ENCODE measurements at regions not wholly inside any gene's neighbourhood (a gene's known extent, or its start where the extent isn't known, plus 50 kb on each side); places are given as distances from the start of the nearest gene placed in this dataset.

GRCh38 chr1:192086644-192087043 is 71.6 kb upstream of the RGS18 start:
- WGBS (ENCODE audit: insufficient coverage, low coverage, missing lambda C conversion rate): 53% methylated on average over 1 of the region's 1 CpG
- POLR2A ChIA-PET: no interaction called here
- Histone ChIP-seq H3K4me3 (no peak overlapping the region), H3K9me3 (replicated peaks; ENCODE audit: control insufficient read depth, insufficient read depth, low read depth, low read length) (no peaks in the 10 kb centered on the region), H2AFZ (ENCODE audit: low read depth, low read length) (no peak overlapping the region), H4K20me1 (replicated peaks; ENCODE audit: control insufficient read depth, insufficient read depth, low read length) (no peaks in the 10 kb centered on the region), H3K4me2 (ENCODE audit: insufficient read depth, low read length) (no peak overlapping the region), H3K9me1 (ENCODE audit: control insufficient read depth, insufficient read depth, low read length) (no peaks in the 10 kb centered on the region), H3K27me3 (ENCODE audit: control insufficient read depth in 2 of 2, insufficient read depth in 2 of 2, low read length in 2 of 2) (no peaks in the 10 kb centered on the region), H3K79me2 (ENCODE audit: control insufficient read depth, insufficient read depth, low read length) (no peaks in the 10 kb centered on the region), H3K27ac (ENCODE audit: extremely low read depth, low read depth, low read length) (no peak overlapping the region), H3K4me1 (replicated peaks in 1 of 2; ENCODE audit: control insufficient read depth in 2 of 2, insufficient read depth in 2 of 2, low read length in 2 of 2) (no peaks in the 10 kb centered on the region; a peak in 1 of 5 replicates), H3K36me3 (ENCODE audit: control insufficient read depth, insufficient read depth, low read length) (no peaks in the 10 kb centered on the region), H3K9ac (ENCODE audit: insufficient read depth in 1 of 2, low read depth in 2 of 2, low read length in 2 of 2) (no peak overlapping the region)
- FAIRE-seq (no peak), DNase-seq (ENCODE audit: extremely low read depth in 1 of 4, low spot score in 3 of 4) (no peak), ATAC-seq (no peak)
- CTCF ChIA-PET (ENCODE audit: low intra/inter-chr PET ratio): no interaction called here
- TF ChIP-seq, protein P1, sequence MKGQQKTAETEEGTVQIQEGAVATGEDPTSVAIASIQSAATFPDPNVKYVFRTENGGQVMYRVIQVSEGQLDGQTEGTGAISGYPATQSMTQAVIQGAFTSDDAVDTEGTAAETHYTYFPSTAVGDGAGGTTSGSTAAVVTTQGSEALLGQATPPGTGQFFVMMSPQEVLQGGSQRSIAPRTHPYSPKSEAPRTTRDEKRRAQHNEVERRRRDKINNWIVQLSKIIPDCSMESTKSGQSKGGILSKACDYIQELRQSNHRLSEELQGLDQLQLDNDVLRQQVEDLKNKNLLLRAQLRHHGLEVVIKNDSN (CRISPR knock-in tag; IDR thresholded peaks at IDR 0.05): no peak
- no peak for TF ChIP-seq NEUROD1 (IDR thresholded peaks at IDR 0.05; ENCODE audit: borderline replicate concordance, low read depth, low read length, partially characterized antibody)
- no peak for TF ChIP-seq ZBTB1 (CRISPR knock-in tag; IDR thresholded peaks at IDR 0.05; ENCODE audit: borderline replicate concordance, low read depth)
- TF ChIP-seq SRSF9 (IDR thresholded peaks at IDR 0.05; ENCODE audit: borderline replicate concordance, low read depth, low read length): no peak
- TF ChIP-seq ATF7 (IDR thresholded peaks at IDR 0.05): no peak
- TF ChIP-seq ZNF232 (CRISPR knock-in tag; IDR thresholded peaks at IDR 0.05): no peak
- no peak for TF ChIP-seq ZEB2 (IDR thresholded peaks at IDR 0.05)
- no peak for TF ChIP-seq SMC3 (conservative IDR thresholded peaks at IDR 0.05; ENCODE audit: insufficient read depth, low read depth, low read length)
- no peak for TF ChIP-seq ZNF551 (CRISPR knock-in tag; IDR thresholded peaks at IDR 0.05)
- TF ChIP-seq, protein P2, sequence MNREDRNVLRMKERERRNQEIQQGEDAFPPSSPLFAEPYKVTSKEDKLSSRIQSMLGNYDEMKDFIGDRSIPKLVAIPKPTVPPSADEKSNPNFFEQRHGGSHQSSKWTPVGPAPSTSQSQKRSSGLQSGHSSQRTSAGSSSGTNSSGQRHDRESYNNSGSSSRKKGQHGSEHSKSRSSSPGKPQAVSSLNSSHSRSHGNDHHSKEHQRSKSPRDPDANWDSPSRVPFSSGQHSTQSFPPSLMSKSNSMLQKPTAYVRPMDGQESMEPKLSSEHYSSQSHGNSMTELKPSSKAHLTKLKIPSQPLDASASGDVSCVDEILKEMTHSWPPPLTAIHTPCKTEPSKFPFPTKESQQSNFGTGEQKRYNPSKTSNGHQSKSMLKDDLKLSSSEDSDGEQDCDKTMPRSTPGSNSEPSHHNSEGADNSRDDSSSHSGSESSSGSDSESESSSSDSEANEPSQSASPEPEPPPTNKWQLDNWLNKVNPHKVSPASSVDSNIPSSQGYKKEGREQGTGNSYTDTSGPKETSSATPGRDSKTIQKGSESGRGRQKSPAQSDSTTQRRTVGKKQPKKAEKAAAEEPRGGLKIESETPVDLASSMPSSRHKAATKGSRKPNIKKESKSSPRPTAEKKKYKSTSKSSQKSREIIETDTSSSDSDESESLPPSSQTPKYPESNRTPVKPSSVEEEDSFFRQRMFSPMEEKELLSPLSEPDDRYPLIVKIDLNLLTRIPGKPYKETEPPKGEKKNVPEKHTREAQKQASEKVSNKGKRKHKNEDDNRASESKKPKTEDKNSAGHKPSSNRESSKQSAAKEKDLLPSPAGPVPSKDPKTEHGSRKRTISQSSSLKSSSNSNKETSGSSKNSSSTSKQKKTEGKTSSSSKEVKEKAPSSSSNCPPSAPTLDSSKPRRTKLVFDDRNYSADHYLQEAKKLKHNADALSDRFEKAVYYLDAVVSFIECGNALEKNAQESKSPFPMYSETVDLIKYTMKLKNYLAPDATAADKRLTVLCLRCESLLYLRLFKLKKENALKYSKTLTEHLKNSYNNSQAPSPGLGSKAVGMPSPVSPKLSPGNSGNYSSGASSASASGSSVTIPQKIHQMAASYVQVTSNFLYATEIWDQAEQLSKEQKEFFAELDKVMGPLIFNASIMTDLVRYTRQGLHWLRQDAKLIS (CRISPR knock-in tag; IDR thresholded peaks at IDR 0.05): no peak
- TF ChIP-seq ZNF347 (CRISPR knock-in tag; IDR thresholded peaks at IDR 0.05; ENCODE audit: low read depth): no peak
- TF ChIP-seq GABPB2 (CRISPR knock-in tag; conservative IDR thresholded peaks at IDR 0.05): no peak
- TF ChIP-seq KAT8 (IDR thresholded peaks at IDR 0.05; ENCODE audit: low read depth): no peak
- TF ChIP-seq TEAD2 (tag; IDR thresholded peaks at IDR 0.05): no peak
- TF ChIP-seq HCFC1 (IDR thresholded peaks at IDR 0.05; ENCODE audit: low read depth, low read length): no peak
- TF ChIP-seq DMBX1 (CRISPR knock-in tag; IDR thresholded peaks at IDR 0.05; ENCODE audit: borderline replicate concordance): no peak
- in situ Hi-C loops (cut with MboI) (loop anchor here (10.0 kb wide), 1 partner anchor 1562 kb away; no protein-coding TSS in a partner anchor), intact Hi-C loops (cut with micrococcal nuclease) (no loop called here)
- no TSS peak for BruUV-seq (replicated peaks)
